ENCODE measurements at regions not wholly inside any gene's neighbourhood (a gene's known extent, or its start where the extent isn't known, plus 50 kb on each side); places are given as distances from the start of the nearest gene placed in this dataset.
"Not testable (repeated sequence)": the region's sequence is repeated elsewhere in the genome, so short reads cannot be mapped to it uniquely, and the experiment has no call there.

- H3K4me3 ChIP-seq (ENCODE audit: low read length): no peak overlapping the region
- TF ChIP-seq CTCF (conservative IDR thresholded peaks at IDR 0.05; ENCODE audit: low read depth, low read length) (no peak), EZH2phosphoT487 (IDR thresholded peaks at IDR 0.05; ENCODE audit: borderline replicate concordance, low read length) (no peak), EZH2 (IDR thresholded peaks at IDR 0.05; ENCODE audit: low read length, unreplicated experiment) (no peak)
- no peaks in the 10 kb centered on the region for H3K4me1 ChIP-seq (ENCODE audit: insufficient read depth, low read length)
- ATAC-seq (no peak), DNase-seq (no peak)
- no peak overlapping the region for H2AFZ ChIP-seq (ENCODE audit: low read length)
- no peaks in the 10 kb centered on the region for H3K79me2 ChIP-seq (ENCODE audit: low read length)
- no peaks in the 10 kb centered on the region for H3K27me3 ChIP-seq (ENCODE audit: low read length)
- ChIA-PET CTCF (no interaction called here), POLR2A (ENCODE audit: unreplicated experiment) (no interaction called here)
- H3K36me3 ChIP-seq (ENCODE audit: low read depth, low read length): no peaks in the 10 kb centered on the region
- H3K27ac ChIP-seq (ENCODE audit: low read length): no peak overlapping the region
- H3K4me2 ChIP-seq (ENCODE audit: low read length): no peak overlapping the region
- H3K9me2 ChIP-seq (replicated peaks; ENCODE audit: low read length): no peaks in the 10 kb centered on the region
- intact Hi-C loops (cut with micrococcal nuclease): no loop called here
- H3F3A ChIP-seq (ENCODE audit: low read length, unreplicated experiment): no peaks in the 10 kb centered on the region
- H4K20me1 ChIP-seq (ENCODE audit: low read length): no peaks in the 10 kb centered on the region
- no peaks in the 10 kb centered on the region for H3K9me3 ChIP-seq (ENCODE audit: low read length)
- no peak overlapping the region for H3K9ac ChIP-seq (ENCODE audit: low read length)
- BruUV-seq (replicated peaks): no TSS peak
Measured at GRCh38 chr4:31199644-31200043, 479.5 kb downstream of the PCDH7 start.

GRCh38 chr4:31202054-31202453, 481.9 kb downstream of the PCDH7 start:
- CTCF ChIA-PET; H3K36me3 ChIP-seq (ENCODE audit: low read depth, low read length); H3K4me3 ChIP-seq (ENCODE audit: low read length); H4K20me1 ChIP-seq (ENCODE audit: low read length); POLR2A ChIA-PET (ENCODE audit: unreplicated experiment); H3K9me3 ChIP-seq (ENCODE audit: low read length); ATAC-seq; H3K79me2 ChIP-seq (ENCODE audit: low read length); H3K4me2 ChIP-seq (ENCODE audit: low read length); BruUV-seq (replicated peaks); H2AFZ ChIP-seq (ENCODE audit: low read length); H3K9ac ChIP-seq (ENCODE audit: low read length); H3K27me3 ChIP-seq (ENCODE audit: low read length); H3K27ac ChIP-seq (ENCODE audit: low read length); H3K9me2 ChIP-seq (replicated peaks; ENCODE audit: low read length); H3K4me1 ChIP-seq (ENCODE audit: insufficient read depth, low read length); DNase-seq; H3F3A ChIP-seq (ENCODE audit: low read length, unreplicated experiment); intact Hi-C loops (cut with micrococcal nuclease): not testable (repeated sequence)

- ChIA-PET POLR2A (ENCODE audit: unreplicated experiment) (no interaction called here), CTCF (no interaction called here)
- Histone ChIP-seq H3K9me2 (replicated peaks; ENCODE audit: low read length) (no peaks in the 10 kb centered on the region), H3K4me1 (ENCODE audit: insufficient read depth, low read length) (no peaks in the 10 kb centered on the region), H3K27ac (ENCODE audit: low read length) (no peak overlapping the region), H2AFZ (ENCODE audit: low read length) (no peak overlapping the region), H3F3A (ENCODE audit: low read length, unreplicated experiment) (no peaks in the 10 kb centered on the region), H3K79me2 (ENCODE audit: low read length) (no peaks in the 10 kb centered on the region), H3K9ac (ENCODE audit: low read length) (no peak overlapping the region), H4K20me1 (ENCODE audit: low read length) (no peaks in the 10 kb centered on the region), H3K9me3 (ENCODE audit: low read length) (no peaks in the 10 kb centered on the region), H3K36me3 (ENCODE audit: low read depth, low read length) (no peaks in the 10 kb centered on the region), H3K4me3 (ENCODE audit: low read length) (no peak overlapping the region), H3K4me2 (ENCODE audit: low read length) (no peak overlapping the region), H3K27me3 (ENCODE audit: low read length) (no peaks in the 10 kb centered on the region)
- no peak for TF ChIP-seq EZH2 (IDR thresholded peaks at IDR 0.05; ENCODE audit: low read length, unreplicated experiment)
- intact Hi-C loops (cut with micrococcal nuclease): no loop called here
- no TSS peak for BruUV-seq (replicated peaks)
- no peak for ATAC-seq
- DNase-seq: no peak
Measured at GRCh38 chr4:31204874-31205273, 484.7 kb downstream of the PCDH7 start.

- Histone ChIP-seq H3K79me2 (ENCODE audit: low read length) (no peaks in the 10 kb centered on the region), H3K9me3 (ENCODE audit: low read length) (no peaks in the 10 kb centered on the region), H3K27me3 (ENCODE audit: low read length) (no peaks in the 10 kb centered on the region), H4K20me1 (ENCODE audit: low read length) (no peaks in the 10 kb centered on the region), H3K36me3 (ENCODE audit: low read depth, low read length) (no peaks in the 10 kb centered on the region), H3K9me2 (replicated peaks; ENCODE audit: low read length) (no peaks in the 10 kb centered on the region), H3K9ac (ENCODE audit: low read length) (no peak overlapping the region), H3K4me1 (ENCODE audit: insufficient read depth, low read length) (no peaks in the 10 kb centered on the region), H3K4me2 (ENCODE audit: low read length) (no peak overlapping the region), H3K27ac (ENCODE audit: low read length) (no peak overlapping the region), H3K4me3 (ENCODE audit: low read length) (no peak overlapping the region), H3F3A (ENCODE audit: low read length, unreplicated experiment) (no peaks in the 10 kb centered on the region), H2AFZ (ENCODE audit: low read length) (no peak overlapping the region)
- ChIA-PET POLR2A (ENCODE audit: unreplicated experiment) (no interaction called here), CTCF (no interaction called here)
- no peak for TF ChIP-seq CTCF (conservative IDR thresholded peaks at IDR 0.05; ENCODE audit: low read depth, low read length)
- no peak for TF ChIP-seq EZH2 (IDR thresholded peaks at IDR 0.05; ENCODE audit: low read length, unreplicated experiment)
- no peak for ATAC-seq
- intact Hi-C loops (cut with micrococcal nuclease): no loop called here
- BruUV-seq (replicated peaks): no TSS peak
- no peak for DNase-seq
Measured at GRCh38 chr4:31220921-31221320, 500.8 kb downstream of the PCDH7 start.
